PFSK-1 (cell line): ENCODE measurements at regions not wholly inside any gene's neighbourhood (a gene's known extent, or its start where the extent isn't known, plus 50 kb on each side); places are given as distances from the start of the nearest gene placed in this dataset.

Experiments used
- FOXP2 ChIP-seq: optimal IDR thresholded peaks from 2 replicates; pipeline ENCODE3; 2011; ENCODE audit warnings: borderline replicate concordance, control low read depth, inconsistent platforms; ENCODE audit not compliant: insufficient read depth; ENCODE audit errors: extremely low read length, extremely low read depth
- POLR2AphosphoS5 ChIP-seq: IDR thresholded peaks from 2 replicates; pipeline ENCODE4 v1.6.1; 2012; ENCODE audit warnings: low read depth, mild to moderate bottlenecking, control low read depth, low read length, moderate library complexity
- REST ChIP-seq, 2 experiments: IDR thresholded peaks; 2 replicates each; pipeline versions ENCODE4 v1.6.1 to v1.8.0; 2011 to 2012; ENCODE audit warnings: low read depth in 2 of 2, low read length in 2 of 2, control low read depth in 1 of 2, inconsistent platforms in 1 of 2, mild to moderate bottlenecking in 1 of 2, moderate library complexity in 1 of 2; ENCODE audit not compliant: insufficient read depth in 1 of 2
- SIN3A ChIP-seq: IDR thresholded peaks from 2 replicates; pipeline ENCODE4 v1.6.1; 2012; ENCODE audit warnings: mild to moderate bottlenecking, low read length, moderate library complexity, borderline replicate concordance; ENCODE audit not compliant: insufficient read depth
- TAF1 ChIP-seq: IDR thresholded peaks from 2 replicates; pipeline ENCODE4 v1.6.1; 2012; ENCODE audit warnings: low read length, control low read depth, borderline replicate concordance; ENCODE audit not compliant: insufficient read depth

- TF ChIP-seq REST (IDR thresholded peaks at IDR 0.05; ENCODE audit: insufficient read depth in 1 of 2, low read depth in 2 of 2, low read length in 2 of 2), result no peak
- TF ChIP-seq TAF1, result no peak
- no peak for TF ChIP-seq SIN3A
- no peak for TF ChIP-seq FOXP2
- no peak for TF ChIP-seq POLR2AphosphoS5
Observed at GRCh38 chr6:82646231-82646615, 282.6 kb downstream of the TPBG start.

DNA sequence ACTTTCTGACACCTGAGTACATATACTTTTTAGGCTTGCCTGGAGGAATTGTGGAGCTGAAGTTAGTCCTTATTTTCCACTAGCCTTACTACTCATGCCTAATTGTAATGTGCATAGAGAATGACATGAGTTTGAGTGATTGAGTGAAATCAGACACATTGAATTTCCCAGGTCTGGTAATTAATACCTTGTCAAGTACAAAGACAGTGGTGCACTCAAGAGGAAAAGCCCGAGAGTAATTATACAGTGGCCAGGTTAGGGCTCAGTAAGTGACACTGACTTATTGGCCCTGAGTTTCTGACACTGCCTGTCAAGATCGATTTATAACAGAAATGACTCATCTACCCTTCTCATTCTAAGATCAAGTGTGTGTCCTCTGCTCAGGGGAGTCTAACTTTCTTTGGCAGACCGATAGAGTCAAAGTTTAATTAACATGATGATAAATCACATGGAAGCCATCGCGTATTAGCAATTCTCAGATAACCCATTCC, 288.3 kb downstream of the TPBG start:
- TF ChIP-seq SIN3A, result no peak
- no peak for TF ChIP-seq TAF1
- no peak for TF ChIP-seq REST (IDR thresholded peaks at IDR 0.05; ENCODE audit: insufficient read depth in 1 of 2, low read depth in 2 of 2, low read length in 2 of 2)
- no peak for TF ChIP-seq FOXP2
- TF ChIP-seq POLR2AphosphoS5, result no peak

GRCh38 chr6:82679232-82679631, 315.6 kb downstream of the TPBG start:
- TF ChIP-seq FOXP2 (no peak), TAF1 (no peak), POLR2AphosphoS5 (no peak), SIN3A (no peak), REST (IDR thresholded peaks at IDR 0.05; ENCODE audit: insufficient read depth in 1 of 2, low read depth in 2 of 2, low read length in 2 of 2) (no peak)

- TF ChIP-seq REST (IDR thresholded peaks at IDR 0.05; ENCODE audit: insufficient read depth in 1 of 2, low read depth in 2 of 2, low read length in 2 of 2), result no peak
- no peak for TF ChIP-seq TAF1
- no peak for TF ChIP-seq FOXP2
- TF ChIP-seq POLR2AphosphoS5, result no peak
- no peak for TF ChIP-seq SIN3A
Observed at GRCh38 chr6:82680192-82680591, 316.6 kb downstream of the TPBG start.

DNA sequence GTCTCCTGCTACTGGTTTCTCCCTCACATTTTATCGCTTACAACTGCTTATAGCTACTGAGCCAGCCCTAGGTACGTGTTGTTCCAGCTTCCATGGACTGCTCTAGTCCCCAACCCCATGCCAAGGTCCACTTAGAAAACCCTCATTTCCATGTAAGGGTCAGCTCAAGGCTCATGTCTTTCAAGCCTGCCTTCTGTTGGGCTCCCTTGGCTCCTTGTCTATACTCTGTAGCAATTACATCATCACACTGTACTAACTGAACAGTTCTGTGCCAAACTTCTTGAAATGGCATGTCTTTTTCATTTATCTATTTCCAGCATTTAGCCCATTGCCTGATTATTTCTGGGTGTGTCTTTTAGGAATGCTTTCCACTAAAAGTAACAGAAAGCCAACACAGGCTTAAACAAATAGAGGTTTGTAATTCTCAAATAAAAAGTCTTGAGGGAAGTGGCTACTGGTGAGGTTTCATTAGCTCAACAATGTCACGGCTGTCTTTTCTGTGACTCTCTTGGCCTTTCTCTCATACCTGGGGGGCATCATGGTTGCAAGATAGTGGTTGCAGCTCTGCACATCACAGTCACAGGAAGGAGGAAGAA, 317.6 kb downstream of the TPBG start:
- TF ChIP-seq REST (IDR thresholded peaks at IDR 0.05; ENCODE audit: insufficient read depth in 1 of 2, low read depth in 2 of 2, low read length in 2 of 2) (no peak), TAF1 (no peak), POLR2AphosphoS5 (no peak), SIN3A (no peak), FOXP2 (no peak)
